Adipocyte (in vitro differentiated cells): ENCODE measurements at regions not wholly inside any gene's neighbourhood (a gene's known extent, or its start where the extent isn't known, plus 50 kb on each side); places are given as distances from the start of the nearest gene placed in this dataset.
"Not testable (repeated sequence)": the region's sequence is repeated elsewhere in the genome, so short reads cannot be mapped to it uniquely, and the experiment has no call there.

ENCODE experiments used
- DNase-seq: peaks from one replicate; pipeline ENCODE4 v3.0.0-alpha.2; 2015; ENCODE audit warnings: low read depth
- H3K27me3 ChIP-seq: replicated peaks from 2 replicates; pipeline ENCODE4 v1.7.0; 2013; ENCODE audit warnings: mild to moderate bottlenecking, low read length, moderate library complexity; ENCODE audit not compliant: control insufficient read depth, insufficient read depth
- H3K36me3 ChIP-seq: 2 replicates; pipeline ENCODE4 v1.7.0; 2013; ENCODE audit warnings: low read length, mild to moderate bottlenecking, moderate library complexity; ENCODE audit not compliant: control insufficient read depth, insufficient read depth, severe bottlenecking
- H3K4me1 ChIP-seq: 2 replicates; pipeline ENCODE4 v1.7.0; 2013; ENCODE audit warnings: mild to moderate bottlenecking, low read length, moderate library complexity; ENCODE audit not compliant: control insufficient read depth, insufficient read depth
- H3K4me3 ChIP-seq: 2 replicates; pipeline ENCODE4 v1.7.0; 2013; ENCODE audit warnings: mild to moderate bottlenecking, low read length, moderate library complexity
- H3K9ac ChIP-seq: 2 replicates; pipeline ENCODE4 v1.7.0; 2013; ENCODE audit warnings: mild to moderate bottlenecking, low read length, moderate library complexity
- H3K9me3 ChIP-seq: 2 replicates; pipeline ENCODE4 v1.7.0; 2013; ENCODE audit warnings: mild to moderate bottlenecking, low read length, moderate library complexity; ENCODE audit not compliant: control insufficient read depth

- H3K27me3 ChIP-seq: no peaks in the 10 kb centered on the region
- peaks cover 29% of the 10 kb centered on the region for H3K4me1 ChIP-seq
- H3K4me3 ChIP-seq: no peak overlapping the region
- no peaks in the 10 kb centered on the region for H3K36me3 ChIP-seq
- no peak for DNase-seq
- H3K9me3 ChIP-seq: no peaks in the 10 kb centered on the region
- H3K9ac ChIP-seq: no peak overlapping the region
Measured at GRCh38 chr21:34278451-34278850, 85.4 kb upstream of the KCNE2 start.

GRCh38 chr21:34279285-34279684 lies 84.5 kb upstream of the KCNE2 start:
- no peaks in the 10 kb centered on the region for H3K36me3 ChIP-seq
- H3K4me3 ChIP-seq: no peak overlapping the region
- no peak for DNase-seq
- no peaks in the 10 kb centered on the region for H3K9me3 ChIP-seq
- no peak overlapping the region for H3K9ac ChIP-seq
- no peaks in the 10 kb centered on the region for H3K27me3 ChIP-seq
- peaks cover 20% of the 10 kb centered on the region for H3K4me1 ChIP-seq

GRCh38 chr21:34279883-34280282 lies 83.9 kb upstream of the KCNE2 start:
- Histone ChIP-seq H3K27me3 (no peaks in the 10 kb centered on the region), H3K4me3 (peak overlapping the region; percentile 4), H3K4me1 (peaks cover 18% of the 10 kb centered on the region), H3K9ac (peak overlapping the region; percentile 36), H3K36me3 (no peaks in the 10 kb centered on the region), H3K9me3 (no peaks in the 10 kb centered on the region)
- DNase-seq: no peak

- Histone ChIP-seq H3K27me3 (no peaks in the 10 kb centered on the region), H3K4me3 (peak overlapping the region; percentile 15), H3K9me3 (no peaks in the 10 kb centered on the region), H3K36me3 (no peaks in the 10 kb centered on the region), H3K9ac (peak overlapping the region; percentile 52), H3K4me1 (peaks cover 18% of the 10 kb centered on the region)
- peak; percentile 54 for DNase-seq
Measured at GRCh38 chr21:34280389-34280795, 83.4 kb upstream of the KCNE2 start.

GRCh38 chr21:34280959-34281358 lies 82.8 kb upstream of the KCNE2 start:
- Histone ChIP-seq H3K9me3 (no peaks in the 10 kb centered on the region), H3K9ac (peak overlapping the region; percentile 52), H3K4me1 (peaks cover 18% of the 10 kb centered on the region), H3K36me3 (no peaks in the 10 kb centered on the region), H3K27me3 (no peaks in the 10 kb centered on the region), H3K4me3 (peak overlapping the region; percentile 15)
- no peak for DNase-seq

GRCh38 chr21:34282223-34282622 lies 81.6 kb upstream of the KCNE2 start:
- H3K36me3 ChIP-seq: no peaks in the 10 kb centered on the region
- no peaks in the 10 kb centered on the region for H3K9me3 ChIP-seq
- no peak overlapping the region for H3K4me3 ChIP-seq
- H3K27me3 ChIP-seq: no peaks in the 10 kb centered on the region
- DNase-seq: no peak
- H3K4me1 ChIP-seq: peaks cover 18% of the 10 kb centered on the region
- H3K9ac ChIP-seq: no peak overlapping the region

- Histone ChIP-seq H3K4me3 (no peak overlapping the region), H3K4me1 (peaks cover 16% of the 10 kb centered on the region), H3K27me3 (no peaks in the 10 kb centered on the region), H3K9ac (no peak overlapping the region), H3K9me3 (peaks cover 6% of the 10 kb centered on the region), H3K36me3 (no peaks in the 10 kb centered on the region)
- no peak for DNase-seq
Measured at GRCh38 chr21:34284666-34285065, 79.1 kb upstream of the KCNE2 start.

- not testable (repeated sequence) for DNase-seq, H3K4me3 ChIP-seq, H3K27me3 ChIP-seq, H3K9me3 ChIP-seq, H3K36me3 ChIP-seq, H3K9ac ChIP-seq, H3K4me1 ChIP-seq
Measured at GRCh38 chr21:34288042-34288441, 75.8 kb upstream of the KCNE2 start.

- Histone ChIP-seq H3K9me3 (peaks cover 6% of the 10 kb centered on the region), H3K4me3 (no peak overlapping the region), H3K4me1 (no peaks in the 10 kb centered on the region), H3K9ac (no peak overlapping the region), H3K27me3 (no peaks in the 10 kb centered on the region), H3K36me3 (no peaks in the 10 kb centered on the region)
- no peak for DNase-seq
Measured at GRCh38 chr21:34289856-34290255, 74.0 kb upstream of the KCNE2 start.

- Histone ChIP-seq H3K36me3 (no peaks in the 10 kb centered on the region), H3K9ac (no peak overlapping the region), H3K4me1 (no peaks in the 10 kb centered on the region), H3K9me3 (no peaks in the 10 kb centered on the region), H3K4me3 (no peak overlapping the region), H3K27me3 (no peaks in the 10 kb centered on the region)
- DNase-seq: no peak
Measured at GRCh38 chr21:34296878-34297277, 66.9 kb upstream of the KCNE2 start.

- Histone ChIP-seq H3K4me3 (no peak overlapping the region), H3K36me3 (no peaks in the 10 kb centered on the region), H3K27me3 (no peaks in the 10 kb centered on the region), H3K9ac (no peak overlapping the region), H3K4me1 (no peaks in the 10 kb centered on the region), H3K9me3 (no peaks in the 10 kb centered on the region)
- peak; percentile 24 for DNase-seq
Measured at GRCh38 chr21:34298534-34299167, 65.2 kb upstream of the KCNE2 start.

GRCh38 chr21:34299168-34299539 lies 64.7 kb upstream of the KCNE2 start:
- no peak for DNase-seq
- no peaks in the 10 kb centered on the region for H3K9me3 ChIP-seq
- H3K36me3 ChIP-seq: no peaks in the 10 kb centered on the region
- H3K27me3 ChIP-seq: no peaks in the 10 kb centered on the region
- H3K4me1 ChIP-seq: no peaks in the 10 kb centered on the region
- H3K4me3 ChIP-seq: no peak overlapping the region
- H3K9ac ChIP-seq: no peak overlapping the region
